DMS79 treated with DMSO at 0.1 percent for 48 hours (cell line): ENCODE measurements at regions not wholly inside any gene's neighbourhood (a gene's known extent, or its start where the extent isn't known, plus 50 kb on each side); places are given as distances from the start of the nearest gene placed in this dataset.
"Not testable (repeated sequence)": the region's sequence is repeated elsewhere in the genome, so short reads cannot be mapped to it uniquely, and the experiment has no call there.

ENCODE experiments used
- DNase-seq: peaks from one replicate; lab custom pipeline; 2025; lab: John Stamatoyannopoulos, UW

DNA sequence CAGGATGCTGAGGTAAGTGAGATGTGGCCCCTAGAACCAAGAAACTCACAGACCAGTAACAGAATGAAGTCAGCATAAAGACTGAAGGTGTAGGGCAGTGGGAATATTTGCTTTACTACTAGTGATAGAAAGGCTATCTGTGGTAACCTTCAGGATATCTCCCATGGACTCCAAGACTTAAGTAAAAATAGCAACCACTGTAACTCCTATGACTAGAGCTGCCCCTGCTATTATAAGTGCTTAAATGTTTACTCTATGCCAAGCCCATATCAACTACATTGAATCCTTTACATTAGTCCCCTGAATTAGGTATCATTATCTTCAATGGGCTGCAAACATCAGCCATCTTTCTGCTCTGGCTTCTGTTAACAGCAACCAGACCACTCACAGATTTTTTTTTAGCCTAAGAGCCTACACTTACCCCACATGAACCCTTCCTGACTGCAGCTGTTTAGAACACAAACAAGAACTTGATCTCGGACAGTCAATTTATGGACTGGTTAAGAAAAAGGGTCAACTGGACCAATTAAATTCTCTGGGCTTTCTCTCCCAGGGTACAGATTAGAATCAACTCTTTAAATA lies 335.1 kb upstream of the API5 start:
- DNase-seq = no peak

GRCh38 chr11:42992594-42992993 lies 319.2 kb upstream of the API5 start:
- no peak for DNase-seq

GRCh38 chr11:42996421-42997307 lies 315.1 kb upstream of the API5 start:
- DNase-seq = no peak

DNA sequence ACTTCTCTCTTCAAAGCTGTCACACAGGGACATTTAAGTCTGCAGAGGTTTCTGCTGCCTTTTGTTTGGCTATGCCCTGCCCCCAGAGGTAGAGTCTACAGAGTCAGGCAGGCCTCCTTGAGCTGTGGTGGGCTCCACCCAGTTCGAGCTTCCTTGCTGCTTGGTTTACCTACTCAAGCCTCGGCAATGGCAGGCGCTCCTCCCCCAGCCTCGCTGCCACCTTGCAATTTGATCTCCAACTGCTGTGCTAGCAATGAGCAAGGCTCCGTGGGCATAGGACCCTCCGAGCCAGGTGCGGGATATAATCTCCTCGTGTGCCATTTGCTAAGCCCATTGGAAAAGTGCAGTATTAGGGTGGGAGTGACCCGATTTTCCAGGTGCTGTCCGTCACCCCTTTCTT lies 306.9 kb upstream of the API5 start:
- DNase-seq = not testable (repeated sequence)

DNA sequence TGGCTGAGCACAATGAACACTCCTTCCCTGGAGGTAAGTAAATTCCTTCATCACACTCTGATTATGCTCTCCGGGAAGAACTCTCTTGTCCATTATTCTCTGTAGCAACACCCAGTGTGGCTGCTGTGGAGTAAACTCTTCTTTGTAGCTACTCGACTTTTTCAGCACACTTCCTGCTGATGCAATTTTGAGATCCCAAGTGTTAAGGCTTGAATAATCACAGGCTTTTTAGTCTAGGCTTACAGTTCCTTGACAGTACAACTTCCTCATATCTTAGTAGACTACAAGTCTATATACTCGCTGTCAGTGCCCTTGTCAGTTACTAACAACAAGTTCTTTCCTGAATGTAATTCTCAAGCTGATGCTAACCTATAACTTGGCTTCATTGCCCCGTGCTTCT lies 301.8 kb upstream of the API5 start:
- no peak for DNase-seq

DNA sequence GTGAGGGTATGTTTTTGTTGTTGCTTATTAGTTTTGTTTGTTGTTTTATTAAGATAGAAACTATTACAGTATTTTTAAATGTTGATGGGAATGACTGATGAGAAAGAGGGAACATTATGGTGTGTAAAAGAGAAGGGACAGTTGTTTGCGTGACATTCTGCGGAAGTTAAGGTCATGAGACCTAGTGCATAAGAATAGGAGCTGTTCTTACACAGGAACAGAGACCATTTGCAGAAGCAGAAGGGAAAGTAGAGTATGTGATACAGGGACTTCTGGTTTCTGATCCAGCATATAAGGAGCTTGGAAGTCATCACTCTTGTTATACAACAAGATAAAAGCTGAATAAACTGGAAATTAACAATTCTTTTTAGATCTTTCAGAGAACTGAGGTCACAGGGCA lies 299.2 kb upstream of the API5 start:
- DNase-seq = no peak

DNA sequence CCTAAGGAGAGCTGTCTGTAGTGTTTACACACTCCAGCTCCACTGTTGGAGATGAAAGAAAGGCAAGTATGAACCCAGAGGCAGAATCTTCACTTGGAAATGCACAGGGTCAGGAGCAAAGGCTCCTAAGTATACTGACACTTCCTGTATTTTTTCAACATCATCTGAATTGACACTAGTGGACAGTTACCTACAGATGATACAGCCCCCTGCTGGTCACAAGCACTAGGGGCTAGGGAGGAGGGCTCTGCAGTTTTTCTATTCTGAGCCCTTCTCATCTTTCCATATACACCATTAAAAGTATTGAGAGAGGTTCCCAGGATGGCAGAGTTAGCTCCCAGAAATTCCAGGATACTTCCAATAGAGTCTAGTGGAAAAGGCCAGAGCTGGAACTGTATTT lies 290.3 kb upstream of the API5 start:
- no peak for DNase-seq

- no peak for DNase-seq
Measured at GRCh38 chr11:43034341-43034740, 277.5 kb upstream of the API5 start.

DNA sequence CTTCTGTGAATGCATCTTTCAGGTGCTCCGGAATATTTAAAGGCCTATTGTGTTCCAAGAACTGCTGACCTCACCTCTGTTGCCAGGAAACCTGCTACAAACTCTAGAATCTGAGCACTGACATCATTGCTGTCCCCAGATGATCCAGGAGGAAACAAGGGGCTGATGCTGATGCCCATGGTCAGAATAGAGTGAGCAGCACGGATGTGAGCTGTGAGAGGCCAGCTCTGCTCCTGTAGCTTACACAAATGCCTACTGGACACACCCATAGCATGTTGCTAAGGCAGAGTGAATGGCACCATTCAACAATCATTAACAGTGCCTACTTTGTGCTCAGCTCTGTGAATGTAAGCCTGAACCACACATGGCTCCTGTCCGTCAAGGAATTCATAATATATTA lies 276.7 kb upstream of the API5 start:
- no peak for DNase-seq

DNA sequence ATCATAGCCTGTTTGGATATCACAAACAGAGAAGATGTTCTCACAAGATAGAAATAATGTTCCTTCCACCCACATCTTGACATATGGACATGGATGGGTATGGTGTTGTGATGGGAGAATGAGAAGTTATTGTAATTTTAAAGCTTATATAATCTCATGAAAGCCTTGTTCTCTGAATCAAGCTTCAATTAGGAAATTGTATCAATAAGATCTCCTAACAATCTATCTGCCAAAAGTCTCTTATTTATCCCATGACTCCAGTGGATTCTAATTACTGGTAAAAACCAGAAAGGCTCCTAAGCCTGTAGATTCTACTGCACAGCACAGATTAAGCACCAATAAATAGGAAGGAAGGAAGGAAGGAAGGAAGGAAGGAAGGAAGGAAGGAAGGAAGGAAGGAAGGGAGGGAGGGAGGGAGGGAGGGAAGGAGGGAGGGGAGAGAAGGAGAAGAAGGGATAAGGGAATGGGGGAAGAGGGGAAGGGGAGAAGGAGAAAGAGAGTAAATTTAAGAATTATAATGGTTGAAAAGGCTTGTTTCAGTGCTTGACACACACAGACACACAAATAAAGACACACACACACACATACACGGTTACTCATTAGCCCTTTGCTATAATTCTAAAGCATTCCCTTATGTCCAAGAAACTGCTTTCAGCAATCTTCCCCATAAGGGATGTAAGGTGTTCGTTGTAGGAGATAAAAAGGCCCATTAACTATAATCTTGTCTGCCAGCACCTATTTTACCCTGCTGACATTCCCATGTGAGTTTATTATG lies 258.0 kb upstream of the API5 start:
- no peak for DNase-seq

DNA sequence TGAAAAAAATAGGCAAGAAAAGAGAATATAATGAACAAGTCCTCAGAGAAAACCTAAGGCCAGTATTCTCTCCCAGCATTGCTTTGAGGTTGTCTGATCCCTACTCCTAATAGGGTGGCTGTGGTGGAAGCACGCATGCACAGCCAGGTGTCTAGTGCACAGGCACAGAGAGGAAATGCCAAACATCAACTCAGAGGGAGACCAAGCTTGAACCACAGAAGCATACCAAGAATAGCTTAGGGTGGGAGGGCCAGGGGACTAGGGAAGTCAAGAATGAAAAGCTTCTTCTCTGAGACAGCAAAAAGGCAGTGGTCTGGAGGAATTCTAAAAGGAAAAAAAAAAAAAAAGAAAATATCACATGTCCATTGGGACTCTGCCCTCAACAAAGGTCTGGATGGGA lies 244.1 kb upstream of the API5 start:
- DNase-seq = no peak

GRCh38 chr11:43071338-43071737 lies 240.5 kb upstream of the API5 start:
- DNase-seq = no peak

GRCh38 chr11:43072096-43072495 lies 239.7 kb upstream of the API5 start:
- DNase-seq = no peak

- no peak for DNase-seq
Measured at GRCh38 chr11:43072911-43073310, 238.9 kb upstream of the API5 start.

DNA sequence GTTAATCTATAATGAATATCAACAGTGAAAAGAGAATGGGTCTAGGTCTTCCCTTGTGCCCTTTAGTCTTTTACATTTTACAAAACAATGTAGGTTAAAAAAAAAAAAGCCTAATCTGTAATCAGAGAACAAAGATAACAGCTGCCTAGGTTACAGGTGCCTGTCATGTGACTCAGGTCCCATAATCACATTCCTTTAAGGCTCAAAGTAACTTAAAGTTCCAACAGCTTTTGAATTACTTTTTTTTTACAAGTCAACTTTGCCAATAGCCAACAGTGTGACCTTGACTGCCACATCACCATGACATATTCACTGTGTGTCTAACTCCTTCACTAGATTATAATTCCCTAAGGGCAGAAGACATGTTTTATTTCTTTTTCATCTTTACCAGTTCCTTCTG lies 237.0 kb upstream of the API5 start:
- no peak for DNase-seq

DNA sequence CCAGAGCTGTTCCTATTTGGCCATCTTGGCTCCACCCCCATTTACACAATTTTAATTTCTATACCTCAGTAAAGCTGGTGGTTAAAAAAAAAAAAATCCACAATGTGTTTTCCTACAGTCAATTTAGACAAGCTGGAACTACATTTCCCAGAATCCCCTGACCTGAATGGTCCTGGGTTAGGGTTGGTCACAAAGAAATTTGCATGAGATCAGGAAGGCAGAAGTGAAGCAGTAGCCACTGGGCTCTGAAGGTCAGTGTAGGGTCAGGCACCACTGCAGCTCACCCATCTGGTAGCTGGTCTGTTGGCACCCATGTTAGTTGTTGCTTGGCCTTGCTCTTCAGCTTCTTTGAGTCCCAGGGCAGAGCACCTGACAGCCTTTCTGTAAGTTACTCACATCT lies 210.7 kb upstream of the API5 start:
- DNase-seq = no peak

GRCh38 chr11:43116071-43116470 lies 195.7 kb upstream of the API5 start:
- DNase-seq = no peak

DNA sequence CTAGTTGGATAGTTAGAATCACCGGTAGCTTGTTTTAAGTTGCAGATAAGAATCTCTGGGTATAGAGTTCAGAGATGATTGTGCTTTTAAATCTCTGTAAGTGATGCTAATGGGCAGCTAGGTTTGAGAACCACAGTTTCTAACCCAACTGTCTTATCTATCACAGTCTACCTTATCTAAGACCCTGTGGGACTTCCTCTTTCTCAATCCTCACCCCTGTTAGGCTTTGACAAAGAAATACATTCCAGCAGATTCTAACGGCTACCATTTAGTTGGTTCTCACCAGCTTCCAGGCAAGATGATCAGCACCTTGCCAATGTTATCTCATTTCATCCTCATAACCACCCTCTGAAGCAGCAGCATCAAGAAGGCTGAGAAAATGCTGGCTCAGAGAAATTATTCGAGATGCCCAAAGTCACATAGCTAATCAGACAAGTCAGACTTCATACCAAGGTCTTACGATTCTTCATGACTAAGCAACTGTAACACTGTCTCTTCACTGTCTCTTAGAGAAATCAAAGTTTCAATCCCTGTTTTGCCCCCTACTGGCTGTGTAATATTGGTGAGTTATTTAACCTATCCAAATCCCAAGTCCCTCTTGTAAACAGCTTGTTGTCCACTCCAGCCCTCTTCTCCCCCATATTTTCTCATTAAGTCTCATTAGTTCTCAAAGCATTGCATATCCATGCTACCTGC lies 192.4 kb upstream of the API5 start:
- DNase-seq = no peak

DNA sequence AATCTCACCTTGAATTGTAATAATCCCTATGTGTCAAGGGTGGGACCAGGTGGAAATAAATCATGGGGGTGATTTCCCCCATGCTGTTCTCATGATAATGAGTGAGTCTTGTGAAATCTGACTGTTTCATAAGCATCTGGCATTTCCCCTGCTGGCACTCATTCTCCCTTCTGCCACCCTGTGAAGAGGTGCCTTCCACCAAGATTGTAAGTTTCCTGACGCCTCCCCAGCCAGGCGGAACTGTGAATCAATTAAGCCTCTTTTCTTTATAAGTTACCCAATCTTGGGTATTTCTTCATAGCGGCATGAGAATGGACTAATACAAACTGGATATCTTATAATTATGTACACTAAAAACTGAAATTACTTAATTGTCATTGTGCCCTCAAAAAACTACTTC lies 189.2 kb upstream of the API5 start:
- no peak for DNase-seq

DNA sequence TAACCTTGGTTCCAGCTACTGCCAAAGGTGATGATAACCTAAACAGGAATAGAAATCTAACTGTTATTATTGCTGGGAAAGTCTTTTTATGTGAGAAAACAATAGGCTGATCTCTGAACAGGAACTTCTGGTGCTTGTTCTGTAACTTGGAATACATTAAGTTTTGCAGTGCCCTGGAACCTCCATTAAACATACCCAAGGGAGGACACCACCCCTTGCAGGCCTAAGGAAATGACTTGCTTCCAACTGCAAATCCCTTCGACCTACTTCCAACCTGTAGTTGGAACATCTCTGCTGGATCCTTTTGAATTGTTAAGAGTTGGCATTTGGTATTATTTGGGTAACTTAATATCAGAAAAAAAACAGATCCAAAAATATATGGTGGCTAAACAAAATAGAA lies 188.4 kb upstream of the API5 start:
- no peak for DNase-seq

DNA sequence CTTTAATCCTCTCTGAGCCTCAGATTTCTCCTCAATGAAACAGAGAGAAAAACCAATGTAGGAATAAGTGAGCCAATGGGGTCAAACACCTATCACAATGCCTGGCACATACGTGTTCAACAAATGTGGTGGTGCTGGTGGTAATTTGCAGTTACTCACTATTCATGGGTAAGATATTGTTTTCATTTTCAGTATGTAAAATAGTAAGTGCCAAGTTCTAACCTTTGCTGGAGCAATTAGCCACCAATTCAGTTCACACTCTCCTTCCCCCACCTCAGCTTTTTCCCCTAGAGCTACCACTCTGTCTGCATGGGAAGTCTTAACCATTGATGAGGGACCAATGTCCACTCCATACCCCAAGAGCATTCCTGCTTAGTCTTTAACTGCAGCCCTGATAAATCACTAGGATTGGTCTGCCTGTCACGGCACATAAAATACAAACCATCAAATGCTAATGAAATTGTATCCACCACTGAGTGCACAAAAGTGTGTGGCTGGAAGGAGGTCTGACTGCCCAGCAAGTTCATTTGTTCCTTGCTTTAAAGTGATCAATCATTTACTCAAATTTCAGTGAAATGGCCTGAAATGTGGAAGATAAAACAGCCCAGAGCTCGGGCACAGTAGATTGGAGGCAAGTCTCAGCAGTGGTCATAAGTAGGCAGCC lies 187.4 kb upstream of the API5 start:
- no peak for DNase-seq

- no peak for DNase-seq
Measured at GRCh38 chr11:43129329-43129728, 182.5 kb upstream of the API5 start.
